ENCODE measurements at regions not wholly inside any gene's neighbourhood (a gene's known extent, or its start where the extent isn't known, plus 50 kb on each side); places are given as distances from the start of the nearest gene placed in this dataset.

DNA sequence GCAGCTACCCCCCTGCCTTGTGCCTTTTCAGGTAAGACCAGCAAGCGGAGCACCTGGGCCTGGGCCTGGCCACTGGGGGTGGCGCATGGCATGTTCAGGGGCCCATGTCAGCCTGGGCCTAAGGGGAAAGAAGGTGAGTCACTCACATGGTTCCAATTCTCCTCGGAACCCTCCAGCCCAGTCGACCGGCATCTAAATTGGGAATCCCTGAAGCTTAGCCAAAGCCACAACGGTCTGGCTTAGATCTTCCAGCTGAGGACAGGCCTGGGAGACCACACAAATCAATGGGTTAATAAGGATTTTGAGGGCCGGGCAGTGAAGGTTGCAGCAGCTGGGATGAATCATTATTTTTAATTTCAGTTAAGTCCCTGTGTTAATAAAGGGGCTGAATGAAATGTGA, 145.1 kb upstream of the SMYD2 start:
- TF ChIP-seq, protein P1, sequence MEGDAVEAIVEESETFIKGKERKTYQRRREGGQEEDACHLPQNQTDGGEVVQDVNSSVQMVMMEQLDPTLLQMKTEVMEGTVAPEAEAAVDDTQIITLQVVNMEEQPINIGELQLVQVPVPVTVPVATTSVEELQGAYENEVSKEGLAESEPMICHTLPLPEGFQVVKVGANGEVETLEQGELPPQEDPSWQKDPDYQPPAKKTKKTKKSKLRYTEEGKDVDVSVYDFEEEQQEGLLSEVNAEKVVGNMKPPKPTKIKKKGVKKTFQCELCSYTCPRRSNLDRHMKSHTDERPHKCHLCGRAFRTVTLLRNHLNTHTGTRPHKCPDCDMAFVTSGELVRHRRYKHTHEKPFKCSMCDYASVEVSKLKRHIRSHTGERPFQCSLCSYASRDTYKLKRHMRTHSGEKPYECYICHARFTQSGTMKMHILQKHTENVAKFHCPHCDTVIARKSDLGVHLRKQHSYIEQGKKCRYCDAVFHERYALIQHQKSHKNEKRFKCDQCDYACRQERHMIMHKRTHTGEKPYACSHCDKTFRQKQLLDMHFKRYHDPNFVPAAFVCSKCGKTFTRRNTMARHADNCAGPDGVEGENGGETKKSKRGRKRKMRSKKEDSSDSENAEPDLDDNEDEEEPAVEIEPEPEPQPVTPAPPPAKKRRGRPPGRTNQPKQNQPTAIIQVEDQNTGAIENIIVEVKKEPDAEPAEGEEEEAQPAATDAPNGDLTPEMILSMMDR (IDR thresholded peaks at IDR 0.05), result no peak
- TF ChIP-seq POLR2A (IDR thresholded peaks at IDR 0.05) (no peak), EP300 (IDR thresholded peaks at IDR 0.05) (no peak)

Measured in tibial nerve (tissue), 4 donors.